ENCODE measurements at regions not wholly inside any gene's neighbourhood (a gene's known extent, or its start where the extent isn't known, plus 50 kb on each side); places are given as distances from the start of the nearest gene placed in this dataset.

DNA sequence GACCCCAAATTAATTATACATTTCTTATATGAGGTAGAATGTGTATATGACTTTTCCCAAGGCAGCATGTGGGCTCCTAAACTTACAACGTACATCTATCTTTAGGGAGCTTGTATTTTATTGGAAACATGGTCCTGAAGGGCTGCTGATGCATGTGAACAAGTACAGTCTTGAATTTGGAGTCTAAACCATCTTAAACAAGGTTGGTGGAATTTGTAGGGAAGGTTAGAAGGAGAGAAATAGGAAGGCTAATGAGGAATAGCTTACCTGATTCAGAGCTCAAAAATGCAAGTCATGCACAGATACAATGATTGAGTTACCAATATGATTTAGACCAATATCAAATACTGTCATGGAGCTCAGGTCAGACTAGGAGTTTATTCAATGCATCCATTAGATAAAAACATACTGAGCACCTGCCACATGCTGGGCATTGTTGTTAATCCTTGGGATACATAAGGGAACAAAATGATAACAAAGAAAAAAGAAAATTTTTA is 458.6 kb upstream of the ETAA1 start:
- Histone ChIP-seq H3K36me3 (no peaks in the 10 kb centered on the region), H3K27me3 (replicated peaks) (no peaks in the 10 kb centered on the region), H3K27ac (no peak overlapping the region), H3K4me1 (replicated peaks) (no peaks in the 10 kb centered on the region), H3K9me3 (replicated peaks) (no peaks in the 10 kb centered on the region), H3K4me3 (no peak overlapping the region)
- no peak for DNase-seq (ENCODE audit: low read depth in 1 of 2, low spot score in 2 of 2)

DNA sequence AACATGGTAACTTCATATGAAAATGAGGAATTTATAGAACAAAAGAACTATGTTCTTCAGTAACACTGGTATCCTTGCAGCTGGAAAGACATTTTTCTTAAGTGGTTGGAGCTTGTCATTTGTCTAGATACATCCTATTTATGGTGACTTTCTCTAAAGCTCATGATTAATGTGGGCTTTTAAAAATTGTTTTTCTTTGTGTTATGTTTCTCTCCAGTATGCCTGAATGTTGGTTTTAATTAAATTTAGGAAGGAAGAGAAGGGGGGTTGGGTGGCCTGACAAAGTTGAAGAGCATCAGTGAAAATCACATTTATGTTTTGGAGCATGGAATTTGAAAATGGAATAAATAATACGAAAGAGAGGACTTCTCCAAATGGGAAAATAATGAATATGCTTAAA is 457.1 kb upstream of the ETAA1 start:
- Histone ChIP-seq H3K4me1 (replicated peaks) (no peaks in the 10 kb centered on the region), H3K9me3 (replicated peaks) (no peaks in the 10 kb centered on the region), H3K4me3 (no peak overlapping the region), H3K36me3 (no peaks in the 10 kb centered on the region), H3K27me3 (replicated peaks) (no peaks in the 10 kb centered on the region), H3K27ac (no peak overlapping the region)
- no peak for DNase-seq (ENCODE audit: low read depth in 1 of 2, low spot score in 2 of 2)

DNA sequence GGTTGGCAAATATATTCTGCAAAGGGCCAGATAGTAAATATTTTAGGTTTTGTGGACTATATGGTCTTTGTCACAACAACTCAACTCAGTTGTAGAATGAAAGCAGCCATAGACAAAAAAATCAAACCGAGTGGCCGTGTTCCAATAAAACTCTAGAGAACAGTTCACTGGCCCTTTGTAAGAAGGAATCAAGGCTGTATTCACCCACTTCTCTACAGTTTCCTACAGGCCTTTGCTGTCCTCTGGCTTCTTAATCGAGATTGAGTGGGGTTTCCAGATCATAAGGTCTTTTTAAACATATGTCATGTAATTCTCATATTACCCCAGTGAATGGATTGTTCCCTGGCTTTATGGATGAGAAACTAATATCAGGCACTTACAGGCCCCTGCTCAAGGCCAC is 448.9 kb upstream of the ETAA1 start:
- no peak overlapping the region for H3K27ac ChIP-seq
- H3K9me3 ChIP-seq (replicated peaks) = no peaks in the 10 kb centered on the region
- no peaks in the 10 kb centered on the region for H3K27me3 ChIP-seq (replicated peaks)
- DNase-seq (ENCODE audit: low read depth in 1 of 2, low spot score in 2 of 2) = no peak
- H3K4me1 ChIP-seq (replicated peaks) = no peaks in the 10 kb centered on the region
- no peaks in the 10 kb centered on the region for H3K36me3 ChIP-seq
- H3K4me3 ChIP-seq = no peak overlapping the region

DNA sequence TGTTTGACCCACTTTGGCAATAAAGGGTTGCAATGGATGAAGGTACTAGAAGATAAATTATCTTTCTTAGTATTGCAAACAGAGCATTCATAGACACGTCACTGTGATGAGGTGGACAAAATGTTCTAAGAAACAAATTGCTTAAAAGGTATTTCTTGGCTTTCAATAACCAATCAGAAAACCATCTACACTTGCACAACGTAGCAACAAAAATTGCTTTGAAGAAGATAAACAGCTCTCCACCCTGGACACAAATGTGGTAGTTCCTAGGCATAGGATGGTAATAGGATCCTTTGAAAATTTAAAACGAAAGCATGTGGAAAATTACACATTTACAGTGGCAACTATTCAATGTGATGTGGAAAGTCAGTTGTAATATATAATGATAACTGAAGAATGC is 439.9 kb upstream of the ETAA1 start:
- no peaks in the 10 kb centered on the region for H3K9me3 ChIP-seq (replicated peaks)
- no peaks in the 10 kb centered on the region for H3K36me3 ChIP-seq
- H3K27me3 ChIP-seq (replicated peaks) = no peaks in the 10 kb centered on the region
- no peak overlapping the region for H3K4me3 ChIP-seq
- no peak for DNase-seq (ENCODE audit: low read depth in 1 of 2, low spot score in 2 of 2)
- no peak overlapping the region for H3K27ac ChIP-seq
- H3K4me1 ChIP-seq (replicated peaks) = no peaks in the 10 kb centered on the region

DNA sequence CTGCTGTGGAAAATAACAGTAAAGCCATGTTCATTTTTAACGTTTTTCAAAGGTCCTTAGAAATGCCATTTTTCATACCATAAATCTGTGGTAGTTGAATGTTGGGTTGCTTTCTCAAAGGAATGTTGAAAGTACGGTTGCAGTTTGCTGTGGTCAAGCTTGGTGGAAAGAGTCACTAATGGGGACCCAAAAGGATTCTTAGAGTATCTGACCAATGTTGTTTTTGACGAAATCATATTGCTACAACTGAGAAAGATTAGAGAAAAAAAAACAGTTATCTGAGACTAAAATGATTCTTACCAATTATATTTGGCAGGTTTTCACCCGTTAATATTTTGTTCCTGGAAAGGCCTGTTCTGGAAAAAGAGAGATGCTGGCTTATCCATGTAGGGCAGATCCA is 439.5 kb upstream of the ETAA1 start:
- Histone ChIP-seq H3K4me3 (no peak overlapping the region), H3K4me1 (replicated peaks) (no peaks in the 10 kb centered on the region), H3K36me3 (no peaks in the 10 kb centered on the region), H3K9me3 (replicated peaks) (no peaks in the 10 kb centered on the region), H3K27me3 (replicated peaks) (no peaks in the 10 kb centered on the region), H3K27ac (no peak overlapping the region)
- no peak for DNase-seq (ENCODE audit: low read depth in 1 of 2, low spot score in 2 of 2)

DNA sequence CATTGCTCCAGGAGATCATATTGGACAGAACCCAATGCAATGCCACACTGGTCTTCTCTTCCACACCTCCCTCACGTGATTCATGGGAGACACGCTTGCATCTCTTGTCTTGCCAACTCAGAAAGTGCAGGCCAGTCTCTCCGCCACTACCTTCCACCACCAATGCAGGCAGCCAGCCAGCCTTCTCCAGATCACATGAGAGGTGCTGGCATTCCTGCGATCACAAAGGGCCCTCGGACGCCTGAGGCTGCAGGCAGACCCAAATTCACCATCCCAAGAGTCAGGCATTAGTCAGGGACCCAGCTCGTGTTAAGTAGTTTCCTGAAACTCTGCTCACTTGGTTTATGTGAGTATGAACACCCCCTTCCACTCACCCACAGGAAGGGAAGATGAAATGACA is 437.0 kb upstream of the ETAA1 start:
- H3K27ac ChIP-seq = no peak overlapping the region
- H3K36me3 ChIP-seq = no peaks in the 10 kb centered on the region
- no peak for DNase-seq (ENCODE audit: low read depth in 1 of 2, low spot score in 2 of 2)
- no peaks in the 10 kb centered on the region for H3K9me3 ChIP-seq (replicated peaks)
- H3K4me3 ChIP-seq = no peak overlapping the region
- no peaks in the 10 kb centered on the region for H3K4me1 ChIP-seq (replicated peaks)
- no peaks in the 10 kb centered on the region for H3K27me3 ChIP-seq (replicated peaks)

DNA sequence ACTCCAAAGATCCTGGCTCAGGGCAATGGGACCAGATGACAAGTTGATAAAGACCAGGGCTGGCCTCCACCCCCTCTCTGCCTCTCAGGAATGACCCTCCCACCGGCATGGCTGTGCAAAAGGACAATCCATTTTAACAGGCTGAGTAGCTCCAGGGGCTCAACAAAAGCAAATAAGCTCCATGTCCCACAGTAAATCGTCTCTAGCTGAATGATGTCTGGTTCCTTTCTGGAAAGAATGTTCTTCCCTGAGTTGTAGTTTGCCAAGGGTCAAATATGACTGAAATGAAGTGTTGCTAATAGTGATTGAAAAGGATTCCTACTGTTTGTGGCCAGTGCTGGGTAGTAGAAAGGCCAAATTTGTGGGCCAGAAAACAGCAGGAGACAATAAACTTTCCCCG is 434.4 kb upstream of the ETAA1 start:
- Histone ChIP-seq H3K9me3 (replicated peaks) (no peaks in the 10 kb centered on the region; the same call in 1 of the 2 replicates), H3K27ac (no peak overlapping the region), H3K27me3 (replicated peaks) (no peaks in the 10 kb centered on the region), H3K4me1 (replicated peaks) (no peaks in the 10 kb centered on the region), H3K36me3 (no peaks in the 10 kb centered on the region), H3K4me3 (no peak overlapping the region)
- no peak for DNase-seq (ENCODE audit: low read depth in 1 of 2, low spot score in 2 of 2)

DNA sequence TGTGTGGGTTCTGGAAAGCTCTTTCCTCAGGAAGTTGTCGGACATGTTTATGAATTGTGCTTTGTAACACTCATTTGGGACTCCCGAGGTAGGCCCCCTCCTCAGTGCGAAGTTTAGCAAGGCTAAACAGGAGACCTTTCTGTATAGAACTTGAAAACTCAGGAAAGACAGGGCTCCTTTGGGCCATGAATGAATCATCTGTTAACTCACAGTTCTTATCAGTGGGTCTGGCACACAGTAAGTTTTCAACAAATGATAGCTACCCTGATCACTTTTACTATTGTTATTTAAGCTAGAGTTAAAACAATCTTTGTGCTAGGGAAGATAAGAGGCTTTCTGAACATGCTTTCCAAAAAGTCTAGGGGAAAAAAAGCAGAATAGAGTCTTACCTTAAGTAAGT is 430.5 kb upstream of the ETAA1 start:
- Histone ChIP-seq H3K36me3 (no peaks in the 10 kb centered on the region), H3K4me1 (replicated peaks) (no peaks in the 10 kb centered on the region), H3K27me3 (replicated peaks) (no peaks in the 10 kb centered on the region), H3K4me3 (no peak overlapping the region), H3K27ac (no peak overlapping the region), H3K9me3 (replicated peaks) (no peaks in the 10 kb centered on the region; the same call in 1 of the 2 replicates)
- no peak for DNase-seq (ENCODE audit: low read depth in 1 of 2, low spot score in 2 of 2)

DNA sequence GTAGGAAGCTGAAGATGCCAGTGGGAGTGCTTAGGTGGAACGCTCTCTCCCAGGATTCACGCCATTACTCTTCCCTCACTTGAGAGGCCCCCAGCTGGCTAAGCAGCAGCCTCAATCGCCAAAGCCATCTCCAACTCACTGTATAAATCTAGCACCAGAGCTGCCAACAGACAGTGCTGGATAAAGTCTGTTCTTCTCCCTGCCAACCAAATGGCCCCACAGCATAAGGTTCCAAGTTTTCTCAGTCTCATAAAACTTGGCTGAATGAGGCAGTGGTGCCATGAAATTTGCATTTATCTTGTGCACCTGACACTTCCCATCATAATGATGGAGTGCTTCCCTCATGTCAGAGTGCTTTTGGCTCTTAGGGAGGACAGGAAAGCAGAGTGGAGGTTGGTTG is 428.2 kb upstream of the ETAA1 start:
- H3K9me3 ChIP-seq (replicated peaks) = no peaks in the 10 kb centered on the region; the same call in 1 of the 2 replicates
- H3K4me1 ChIP-seq (replicated peaks) = no peaks in the 10 kb centered on the region
- H3K36me3 ChIP-seq = no peaks in the 10 kb centered on the region
- H3K27ac ChIP-seq = no peak overlapping the region
- no peak for DNase-seq (ENCODE audit: low read depth in 1 of 2, low spot score in 2 of 2)
- no peaks in the 10 kb centered on the region for H3K27me3 ChIP-seq (replicated peaks)
- no peak overlapping the region for H3K4me3 ChIP-seq

DNA sequence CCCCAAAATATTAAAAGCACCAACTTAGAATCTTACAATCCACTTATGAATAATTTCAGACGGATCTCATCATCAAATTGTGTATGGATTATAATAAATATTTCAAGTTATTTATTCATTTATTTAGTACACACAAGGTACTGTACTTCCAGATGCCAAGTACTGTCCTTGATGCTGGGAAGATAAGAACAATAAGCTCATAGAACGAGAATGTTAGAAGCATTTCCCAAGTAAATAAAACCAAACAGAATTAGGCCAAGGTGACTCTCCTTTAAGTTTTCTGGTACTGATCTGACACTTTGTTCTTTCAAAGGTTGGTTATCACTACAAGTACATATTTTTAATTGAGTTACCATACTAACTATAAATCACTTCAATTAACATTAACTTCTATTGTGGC is 416.1 kb upstream of the ETAA1 start:
- Histone ChIP-seq H3K27ac (no peak overlapping the region), H3K36me3 (no peaks in the 10 kb centered on the region), H3K9me3 (replicated peaks) (no peaks in the 10 kb centered on the region), H3K4me1 (replicated peaks) (no peaks in the 10 kb centered on the region), H3K27me3 (replicated peaks) (no peaks in the 10 kb centered on the region), H3K4me3 (no peak overlapping the region)
- DNase-seq (ENCODE audit: low read depth in 1 of 2, low spot score in 2 of 2) = no peak

DNA sequence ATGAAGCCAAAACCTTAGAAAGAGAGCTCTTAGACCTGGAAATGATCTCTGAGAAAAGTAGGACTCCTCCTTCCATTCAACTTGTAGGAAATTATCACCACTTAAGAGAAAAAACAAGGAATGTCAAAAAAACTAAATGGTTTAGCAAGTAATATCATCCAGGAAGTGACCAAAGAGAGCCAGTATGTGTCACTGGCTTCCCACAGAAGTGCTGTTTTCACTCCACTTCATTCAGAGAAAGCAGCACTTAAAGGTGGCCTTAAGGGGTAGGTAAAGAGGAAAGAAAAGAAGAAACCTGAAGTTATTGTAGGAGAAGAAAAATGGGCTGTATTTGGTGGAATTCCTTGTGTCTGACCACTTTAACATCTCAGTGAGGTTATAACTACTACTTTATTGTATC is 414.4 kb upstream of the ETAA1 start:
- Histone ChIP-seq H3K4me3 (no peak overlapping the region), H3K9me3 (replicated peaks) (no peaks in the 10 kb centered on the region; the same call in 1 of the 2 replicates), H3K27ac (no peak overlapping the region), H3K4me1 (replicated peaks) (no peaks in the 10 kb centered on the region), H3K36me3 (no peaks in the 10 kb centered on the region), H3K27me3 (replicated peaks) (no peaks in the 10 kb centered on the region)
- no peak for DNase-seq (ENCODE audit: low read depth in 1 of 2, low spot score in 2 of 2)

DNA sequence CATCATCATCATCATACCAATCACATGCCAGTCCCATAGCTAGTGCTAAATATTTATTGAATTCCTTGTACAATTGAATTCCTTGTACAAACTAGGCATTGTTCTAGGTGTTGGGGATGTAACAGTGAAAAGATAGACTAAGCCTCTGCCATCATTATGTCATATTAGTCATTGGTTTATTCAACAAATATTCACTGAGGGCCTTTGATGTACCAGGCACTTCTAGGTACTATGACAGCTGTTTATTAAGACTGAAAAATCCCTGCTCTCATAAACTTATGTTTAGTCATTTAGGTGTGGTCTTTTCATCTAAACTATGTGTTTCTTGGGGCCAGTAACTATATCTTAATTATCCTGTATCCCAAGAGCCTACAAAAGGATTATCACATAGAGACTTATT is 412.3 kb upstream of the ETAA1 start:
- Histone ChIP-seq H3K36me3 (no peaks in the 10 kb centered on the region), H3K4me3 (no peak overlapping the region), H3K27me3 (replicated peaks) (no peaks in the 10 kb centered on the region), H3K27ac (no peak overlapping the region), H3K9me3 (replicated peaks) (no peaks in the 10 kb centered on the region; the same call in 1 of the 2 replicates), H3K4me1 (replicated peaks) (no peaks in the 10 kb centered on the region)
- DNase-seq (ENCODE audit: low read depth in 1 of 2, low spot score in 2 of 2) = no peak

DNA sequence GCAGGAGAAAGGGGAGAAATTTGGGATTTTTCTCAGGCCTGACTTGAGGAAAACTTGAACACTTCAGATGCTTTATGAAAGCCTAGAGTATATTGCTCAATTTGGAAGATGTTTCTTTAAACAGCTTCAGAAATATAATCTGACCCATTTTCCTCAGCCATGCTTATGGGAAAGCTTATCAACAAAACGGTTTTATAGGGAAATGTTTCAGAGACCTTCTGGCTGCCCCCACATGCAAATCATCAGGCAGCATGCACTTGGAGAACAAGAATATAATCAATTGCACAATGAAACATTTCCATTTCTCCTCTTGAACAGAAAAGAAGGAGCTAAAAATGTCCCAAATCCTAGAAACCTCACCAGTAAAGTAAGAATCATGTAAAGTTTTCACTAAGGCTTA is 411.2 kb upstream of the ETAA1 start:
- H3K27ac ChIP-seq = no peak overlapping the region
- no peaks in the 10 kb centered on the region for H3K4me1 ChIP-seq (replicated peaks)
- no peaks in the 10 kb centered on the region; the same call in 1 of the 2 replicates for H3K9me3 ChIP-seq (replicated peaks)
- no peaks in the 10 kb centered on the region for H3K36me3 ChIP-seq
- no peaks in the 10 kb centered on the region for H3K27me3 ChIP-seq (replicated peaks)
- no peak overlapping the region for H3K4me3 ChIP-seq
- no peak for DNase-seq (ENCODE audit: low read depth in 1 of 2, low spot score in 2 of 2)

DNA sequence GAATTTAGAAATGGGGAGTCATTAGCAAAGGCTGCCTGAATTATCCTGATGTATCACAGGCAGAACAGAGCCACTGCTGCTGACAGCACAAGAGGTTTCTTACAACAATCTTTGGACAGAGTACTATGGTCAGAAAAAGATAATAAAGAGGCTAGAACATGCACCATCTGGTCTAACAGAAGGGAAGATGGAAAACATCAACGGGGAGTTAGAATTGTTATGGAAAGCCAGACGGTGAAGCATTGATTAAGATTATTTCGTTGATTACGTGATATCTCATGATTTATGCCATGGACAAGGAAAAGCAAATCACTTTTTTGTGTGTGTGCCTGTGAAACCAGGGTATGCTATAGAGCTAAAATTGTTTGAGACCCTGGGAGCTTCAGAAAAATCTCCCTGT is 409.4 kb upstream of the ETAA1 start:
- Histone ChIP-seq H3K4me3 (no peak overlapping the region), H3K9me3 (replicated peaks) (no peaks in the 10 kb centered on the region; the same call in 1 of the 2 replicates), H3K27ac (no peak overlapping the region), H3K4me1 (replicated peaks) (no peaks in the 10 kb centered on the region), H3K27me3 (replicated peaks) (no peaks in the 10 kb centered on the region), H3K36me3 (no peaks in the 10 kb centered on the region)
- DNase-seq (ENCODE audit: low read depth in 1 of 2, low spot score in 2 of 2) = no peak

DNA sequence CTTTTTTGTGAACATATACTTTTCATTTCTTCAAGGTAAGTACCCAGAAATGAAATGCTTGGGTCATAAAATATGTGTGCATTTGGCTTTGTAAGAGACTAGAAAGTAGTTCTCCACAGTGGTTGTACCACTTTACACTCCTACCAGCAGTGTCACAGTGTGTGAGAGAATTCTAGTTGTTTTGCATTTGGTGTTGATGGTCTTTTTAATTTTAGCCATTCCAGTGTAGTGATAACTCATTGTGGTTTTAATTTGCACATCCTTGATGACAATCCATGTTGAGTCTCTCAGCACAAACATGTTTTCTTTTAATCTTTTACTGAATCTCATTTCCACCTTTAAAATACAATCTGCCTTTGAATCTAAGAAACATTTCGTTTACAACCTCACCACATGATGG is 402.5 kb upstream of the ETAA1 start:
- DNase-seq (ENCODE audit: low read depth in 1 of 2, low spot score in 2 of 2) = no peak
- Histone ChIP-seq H3K4me1 (replicated peaks) (no peaks in the 10 kb centered on the region), H3K36me3 (no peaks in the 10 kb centered on the region), H3K27ac (no peak overlapping the region), H3K27me3 (replicated peaks) (no peaks in the 10 kb centered on the region), H3K4me3 (no peak overlapping the region), H3K9me3 (replicated peaks) (no peaks in the 10 kb centered on the region)
